DND-41 (cell line): ENCODE measurements at regions not wholly inside any gene's neighbourhood (a gene's known extent, or its start where the extent isn't known, plus 50 kb on each side); places are given as distances from the start of the nearest gene placed in this dataset.

ENCODE experiments used
- ATAC-seq: fragments of 200-7000 bp; cut with Tn5 transposase; 3 replicates; pipeline ENCODE4 v1.9.1; 2021; ENCODE audit warnings: low read depth; ENCODE audit not compliant: insufficient read depth
- DNase-seq: peaks from one replicate; pipeline ENCODE4 v3.0.0-alpha.2; 2020
- H2AFZ ChIP-seq: 2 replicates; pipeline ENCODE4 v1.6.0; 2012; ENCODE audit warnings: low read depth, low read length
- H3K27ac ChIP-seq: 2 replicates; pipeline ENCODE4 v1.5.1; 2012; ENCODE audit warnings: low read length, inconsistent platforms
- H3K27me3 ChIP-seq: fragments of 200-600 bp; sonication (generic); 2 replicates; pipeline ENCODE4 v1.6.0; 2012; ENCODE audit warnings: low read length, mild to moderate bottlenecking, inconsistent platforms; ENCODE audit not compliant: insufficient read depth, poor library complexity
- H3K36me3 ChIP-seq: 2 replicates; pipeline ENCODE4 v1.5.1; 2012; ENCODE audit warnings: low read length, inconsistent platforms; ENCODE audit not compliant: insufficient read depth
- H3K4me1 ChIP-seq: 2 replicates; pipeline ENCODE4 v1.5.1; 2012; ENCODE audit warnings: mild to moderate bottlenecking, low read length; ENCODE audit not compliant: insufficient read depth
- H3K4me2 ChIP-seq: 2 replicates; pipeline ENCODE4 v1.6.0; 2012; ENCODE audit warnings: mild to moderate bottlenecking, moderate library complexity, low read length, inconsistent platforms; ENCODE audit not compliant: insufficient read depth
- H3K4me3 ChIP-seq, 2 experiments: fragments of 200-600 bp in 1 of 2; shearing (Covaris generic) in 1 of 2; 2 replicates each; pipeline ENCODE4 v1.5.1; 2012 to 2016; ENCODE audit warnings: inconsistent platforms in 2 of 2, low read length in 2 of 2, mild to moderate bottlenecking in 2 of 2, low read depth in 1 of 2, moderate library complexity in 1 of 2
- H3K79me2 ChIP-seq: 2 replicates; pipeline ENCODE4 v1.6.0; 2012; ENCODE audit warnings: low read length, inconsistent platforms; ENCODE audit not compliant: insufficient read depth
- H3K9ac ChIP-seq: 2 replicates; pipeline ENCODE4 v1.6.0; 2012; ENCODE audit warnings: low read depth, mild to moderate bottlenecking, inconsistent platforms, low read length, moderate library complexity
- H3K9me3 ChIP-seq: 2 replicates; pipeline ENCODE4 v1.5.1; 2012; ENCODE audit warnings: low read length, moderate library complexity, mild to moderate bottlenecking, inconsistent platforms; ENCODE audit not compliant: insufficient read depth, severe bottlenecking
- H4K20me1 ChIP-seq: 2 replicates; pipeline ENCODE4 v1.6.0; 2012; ENCODE audit warnings: low read length; ENCODE audit not compliant: insufficient read depth
- CTCF ChIP-seq: IDR thresholded peaks from 2 replicates; pipeline ENCODE4 v1.5.1; 2012; ENCODE audit warnings: borderline replicate concordance, low read length, moderate library complexity, mild to moderate bottlenecking; ENCODE audit not compliant: poor library complexity, severe bottlenecking; ENCODE audit errors: extremely low read depth
- EZH2 ChIP-seq: IDR thresholded peaks from 3 replicates; pipeline ENCODE4 v1.6.1; 2012; ENCODE audit warnings: borderline replicate concordance, low read depth, mild to moderate bottlenecking, moderate library complexity, low read length, inconsistent platforms; ENCODE audit not compliant: severe bottlenecking

- Histone ChIP-seq H4K20me1 (no peaks in the 10 kb centered on the region), H3K79me2 (no peaks in the 10 kb centered on the region), H3K36me3 (no peaks in the 10 kb centered on the region), H3K27me3 (no peaks in the 10 kb centered on the region), H3K4me3 (no peak overlapping the region), H3K9me3 (no peaks in the 10 kb centered on the region), H3K4me2 (no peak overlapping the region), H3K4me1 (no peaks in the 10 kb centered on the region), H3K27ac (no peak overlapping the region), H3K9ac (no peak overlapping the region), H2AFZ (no peak overlapping the region)
- TF ChIP-seq EZH2 (no peak), CTCF (no peak)
- ATAC-seq (no peak), DNase-seq (no peak)
These were observed 51.2 kb upstream of the ABCC4 start for GRCh38 chr13:95352486-95352885.

GRCh38 chr13:95354156-95354555, 52.9 kb upstream of the ABCC4 start:
- DNase-seq (no peak), ATAC-seq (no peak)
- H3K27me3 ChIP-seq, result no peaks in the 10 kb centered on the region
- H3K4me2 ChIP-seq, result no peak overlapping the region
- no peak overlapping the region for H3K27ac ChIP-seq
- TF ChIP-seq EZH2, result no peak
- no peak for TF ChIP-seq CTCF
- no peaks in the 10 kb centered on the region for H4K20me1 ChIP-seq
- H2AFZ ChIP-seq, result no peak overlapping the region
- H3K4me1 ChIP-seq, result no peaks in the 10 kb centered on the region
- H3K4me3 ChIP-seq, result no peak overlapping the region
- H3K79me2 ChIP-seq, result no peaks in the 10 kb centered on the region
- H3K36me3 ChIP-seq, result no peaks in the 10 kb centered on the region
- H3K9ac ChIP-seq, result no peak overlapping the region
- H3K9me3 ChIP-seq, result no peaks in the 10 kb centered on the region

GRCh38 chr13:95354680-95355487, 53.6 kb upstream of the ABCC4 start:
- Histone ChIP-seq H2AFZ (no peak overlapping the region), H3K4me1 (no peaks in the 10 kb centered on the region), H3K27me3 (no peaks in the 10 kb centered on the region), H4K20me1 (no peaks in the 10 kb centered on the region), H3K9ac (no peak overlapping the region), H3K36me3 (no peaks in the 10 kb centered on the region), H3K27ac (no peak overlapping the region), H3K79me2 (no peaks in the 10 kb centered on the region), H3K4me2 (no peak overlapping the region), H3K9me3 (no peaks in the 10 kb centered on the region), H3K4me3 (no peak overlapping the region)
- DNase-seq, result no peak
- ATAC-seq, result no peak
- TF ChIP-seq CTCF (no peak), EZH2 (no peak)
